Endodermal cell (in vitro differentiated cells): ENCODE measurements at regions not wholly inside any gene's neighbourhood (a gene's known extent, or its start where the extent isn't known, plus 50 kb on each side); places are given as distances from the start of the nearest gene placed in this dataset.

Experiments used
- DNase-seq: peaks from one replicate; pipeline ENCODE4 v3.0.0-alpha.2; 2017
- H3K27ac ChIP-seq: 2 replicates; pipeline ENCODE4 v1.5.1; 2013; ENCODE audit warnings: mild to moderate bottlenecking, low read depth, low read length, moderate library complexity
- H3K27me3 ChIP-seq: 2 replicates; pipeline ENCODE4 v1.6.1; 2013; ENCODE audit warnings: mild to moderate bottlenecking, low read length, moderate library complexity; ENCODE audit not compliant: insufficient read depth, control insufficient read depth, poor library complexity, severe bottlenecking
- H3K36me3 ChIP-seq: 2 replicates; pipeline ENCODE4 v1.7.0; 2013; ENCODE audit warnings: mild to moderate bottlenecking, low read length, moderate library complexity; ENCODE audit not compliant: control insufficient read depth, insufficient read depth
- H3K4me1 ChIP-seq: one replicate; pipeline ENCODE4 v1.7.0; 2013; ENCODE audit warnings: low read length; ENCODE audit not compliant: control insufficient read depth, insufficient read depth
- H3K4me3 ChIP-seq: 2 replicates; pipeline ENCODE4 v1.5.1; 2013; ENCODE audit warnings: mild to moderate bottlenecking, low read length, moderate library complexity
- H3K9ac ChIP-seq: 2 replicates; pipeline ENCODE4 v1.6.1; 2013; ENCODE audit warnings: mild to moderate bottlenecking, low read length, moderate library complexity; ENCODE audit not compliant: poor library complexity, severe bottlenecking; ENCODE audit errors: extremely low read depth
- H3K9me3 ChIP-seq: 2 replicates; pipeline ENCODE4 v1.6.1; 2013; ENCODE audit warnings: mild to moderate bottlenecking, low read length, moderate library complexity; ENCODE audit not compliant: control insufficient read depth
- H3K27ac Mint-ChIP-seq: 2 replicates; pipeline ENCODE4 v1.8.0; 2020; ENCODE audit warnings: mixed read lengths
- H3K27me3 Mint-ChIP-seq: 2 replicates; pipeline ENCODE4 v1.8.0; 2021; ENCODE audit warnings: mild to moderate bottlenecking, mixed read lengths; ENCODE audit not compliant: insufficient read depth
- H3K36me3 Mint-ChIP-seq: 2 replicates; pipeline ENCODE4 v1.8.0; 2020; ENCODE audit warnings: low read depth, mixed read lengths
- H3K4me1 Mint-ChIP-seq: 2 replicates; pipeline ENCODE4 v1.8.0; 2020; ENCODE audit warnings: mixed read lengths
- H3K4me3 Mint-ChIP-seq: 2 replicates; pipeline ENCODE4 v1.8.0; 2020; ENCODE audit warnings: mild to moderate bottlenecking, moderate library complexity, mixed read lengths
- H3K9me3 Mint-ChIP-seq: 2 replicates; pipeline ENCODE4 v1.8.0; 2020; ENCODE audit warnings: mild to moderate bottlenecking, mixed read lengths
- WGBS, 2 experiments: methylation state at CpG; one replicate each; pipeline versions ENCODE4 v1.1.5 to v1.1.7; 2013; ENCODE audit warnings: missing lambda C conversion rate in 2 of 2, mixed read lengths in 1 of 2; ENCODE audit not compliant: insufficient coverage in 1 of 2, insufficient read length in 1 of 2; 5-methylcytosine and 5-hydroxymethylcytosine counted together
- TF ChIP-seq, protein P1 (sequence below): fragments of 200-600 bp; sonication (generic); conservative IDR thresholded peaks from 2 replicates; pipeline ENCODE4 v1.5.0; 2021; ENCODE audit warnings: antibody characterized with exemption, mild to moderate bottlenecking

DNA sequence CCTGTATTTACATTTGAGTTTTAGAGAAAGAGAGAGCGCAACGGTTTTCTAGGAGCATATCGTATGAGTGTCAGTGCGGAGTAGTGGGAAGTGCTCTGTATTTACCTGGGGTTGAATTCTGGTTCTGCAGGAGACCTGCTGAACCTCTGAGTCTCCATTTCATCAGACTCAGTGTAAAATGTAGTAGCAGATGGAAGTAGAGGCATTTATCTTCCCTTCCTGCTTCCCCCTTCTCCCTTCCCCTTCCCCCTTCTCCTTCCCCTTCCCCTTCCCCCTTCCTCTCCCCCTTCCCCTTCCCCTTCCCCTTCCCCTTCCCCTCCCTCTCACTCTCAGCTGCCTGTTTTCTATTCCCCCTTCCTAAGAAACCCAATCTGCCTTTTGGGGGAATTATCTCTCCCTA is 426.9 kb downstream of the NPIPA7 start:
- 92 to 98% methylated on average over 4 of the region's 4 CpGs for WGBS, 2 experiments
- H3K36me3 Mint-ChIP-seq = no peaks in the 10 kb centered on the region

DNA sequence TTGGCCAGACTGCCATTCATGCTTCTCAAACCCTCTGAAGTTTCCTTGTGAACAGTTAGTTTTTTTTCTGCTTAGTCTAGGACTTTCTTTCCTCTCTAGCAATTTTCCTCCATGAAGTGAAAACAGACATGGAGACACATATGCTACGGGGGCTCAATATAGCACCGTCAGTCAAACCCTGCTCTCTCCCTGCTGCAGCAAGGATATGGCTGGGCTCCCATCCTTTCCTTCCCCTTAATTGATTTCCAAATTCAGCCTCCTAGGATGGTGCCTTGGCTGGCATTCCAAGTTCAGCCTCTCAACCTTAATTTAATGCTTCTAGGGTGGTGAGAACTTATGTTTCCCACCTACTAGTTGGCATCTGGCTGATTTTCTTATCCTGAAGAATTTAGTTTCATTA is 436.7 kb downstream of the NPIPA7 start:
- no peaks in the 10 kb centered on the region for H3K4me1 Mint-ChIP-seq
- H3K4me3 ChIP-seq = no peak overlapping the region
- no peaks in the 10 kb centered on the region for H3K36me3 Mint-ChIP-seq
- 70 to 81% methylated on average over 2 of the region's 2 CpGs for WGBS, 2 experiments
- TF ChIP-seq, protein P1, sequence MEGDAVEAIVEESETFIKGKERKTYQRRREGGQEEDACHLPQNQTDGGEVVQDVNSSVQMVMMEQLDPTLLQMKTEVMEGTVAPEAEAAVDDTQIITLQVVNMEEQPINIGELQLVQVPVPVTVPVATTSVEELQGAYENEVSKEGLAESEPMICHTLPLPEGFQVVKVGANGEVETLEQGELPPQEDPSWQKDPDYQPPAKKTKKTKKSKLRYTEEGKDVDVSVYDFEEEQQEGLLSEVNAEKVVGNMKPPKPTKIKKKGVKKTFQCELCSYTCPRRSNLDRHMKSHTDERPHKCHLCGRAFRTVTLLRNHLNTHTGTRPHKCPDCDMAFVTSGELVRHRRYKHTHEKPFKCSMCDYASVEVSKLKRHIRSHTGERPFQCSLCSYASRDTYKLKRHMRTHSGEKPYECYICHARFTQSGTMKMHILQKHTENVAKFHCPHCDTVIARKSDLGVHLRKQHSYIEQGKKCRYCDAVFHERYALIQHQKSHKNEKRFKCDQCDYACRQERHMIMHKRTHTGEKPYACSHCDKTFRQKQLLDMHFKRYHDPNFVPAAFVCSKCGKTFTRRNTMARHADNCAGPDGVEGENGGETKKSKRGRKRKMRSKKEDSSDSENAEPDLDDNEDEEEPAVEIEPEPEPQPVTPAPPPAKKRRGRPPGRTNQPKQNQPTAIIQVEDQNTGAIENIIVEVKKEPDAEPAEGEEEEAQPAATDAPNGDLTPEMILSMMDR = no peak
- H3K27ac ChIP-seq = no peak overlapping the region
- H3K36me3 ChIP-seq = no peaks in the 10 kb centered on the region
- H3K4me1 ChIP-seq = no peaks in the 10 kb centered on the region
- peaks cover 13% of the 10 kb centered on the region for H3K9me3 ChIP-seq
- H3K27ac Mint-ChIP-seq = no peak overlapping the region
- H3K27me3 Mint-ChIP-seq = peaks cover 46% of the 10 kb centered on the region
- DNase-seq = no peak
- peaks cover 14% of the 10 kb centered on the region for H3K9me3 Mint-ChIP-seq
- no peaks in the 10 kb centered on the region for H3K27me3 ChIP-seq
- no peak overlapping the region for H3K4me3 Mint-ChIP-seq
- no peak overlapping the region for H3K9ac ChIP-seq

More for the DNA sequence above, 426.9 kb downstream of the NPIPA7 start:
- Histone ChIP-seq H3K36me3 (no peaks in the 10 kb centered on the region), H3K4me1 (no peaks in the 10 kb centered on the region), H3K9me3 (no peaks in the 10 kb centered on the region), H3K27me3 (peaks cover 19% of the 10 kb centered on the region), H3K27ac (no peak overlapping the region), H3K4me3 (no peak overlapping the region), H3K9ac (no peak overlapping the region)
- Mint-ChIP-seq H3K27me3 (peaks cover 22% of the 10 kb centered on the region), H3K4me3 (no peak overlapping the region), H3K27ac (no peak overlapping the region), H3K4me1 (no peaks in the 10 kb centered on the region), H3K9me3 (peaks cover 2% of the 10 kb centered on the region)
- no peak for DNase-seq
- TF ChIP-seq, protein P1 = no peak

GRCh38 chr16:16817196-16817595 is 438.3 kb downstream of the NPIPA7 start:
- peaks cover 28% of the 10 kb centered on the region for H3K9me3 ChIP-seq
- H3K4me1 ChIP-seq = no peaks in the 10 kb centered on the region
- H3K4me1 Mint-ChIP-seq = no peaks in the 10 kb centered on the region
- peaks cover 39% of the 10 kb centered on the region for H3K27me3 Mint-ChIP-seq
- no peaks in the 10 kb centered on the region for H3K27me3 ChIP-seq
- WGBS, 2 experiments = 86 to 93% methylated on average over 1 to 2 of the region's 2 CpGs
- no peak overlapping the region for H3K4me3 Mint-ChIP-seq
- no peak overlapping the region for H3K27ac ChIP-seq
- H3K9me3 Mint-ChIP-seq = peaks cover 27% of the 10 kb centered on the region
- H3K36me3 Mint-ChIP-seq = no peaks in the 10 kb centered on the region
- H3K36me3 ChIP-seq = no peaks in the 10 kb centered on the region
- no peak overlapping the region for H3K9ac ChIP-seq
- no peak for DNase-seq
- no peak overlapping the region for H3K27ac Mint-ChIP-seq
- TF ChIP-seq, protein P1 = no peak
- H3K4me3 ChIP-seq = no peak overlapping the region
